Astrocyte of the spinal cord (primary cell): ENCODE measurements at regions not wholly inside any gene's neighbourhood (a gene's known extent, or its start where the extent isn't known, plus 50 kb on each side); places are given as distances from the start of the nearest gene placed in this dataset.

ENCODE experiments used
- DNase-seq: peaks from one replicate; pipeline ENCODE4 v3.0.0; 2011; ENCODE audit warnings: low read depth, low spot score
- H3K4me3 ChIP-seq: 2 replicates; pipeline ENCODE4 v1.5.1; 2011; ENCODE audit warnings: low read depth, mild to moderate bottlenecking, low read length, moderate library complexity
- CTCF ChIP-seq: IDR thresholded peaks from 2 replicates; pipeline ENCODE4 v1.5.1; 2012; ENCODE audit warnings: low read depth, mild to moderate bottlenecking, low read length, inconsistent platforms
- in situ Hi-C: cut with HindIII; loops from 2 replicates; pipeline ENCODE4 v1.10.0; 2017; ENCODE audit warnings: low sequenced_read_pairs

- no peak for DNase-seq
- in situ Hi-C loops, result no loop called here
- no peak for TF ChIP-seq CTCF
- H3K4me3 ChIP-seq, result no peak overlapping the region
Measured at GRCh38 chr15:92533298-92533697, 122.3 kb downstream of the FAM174B start.

GRCh38 chr15:92531406-92531805 is 124.2 kb downstream of the FAM174B start:
- H3K4me3 ChIP-seq, result no peak overlapping the region
- no peak for DNase-seq
- no peak for TF ChIP-seq CTCF
- in situ Hi-C loops, result no loop called here

- no peak overlapping the region for H3K4me3 ChIP-seq
- no peak for DNase-seq
- in situ Hi-C loops, result no loop called here
- TF ChIP-seq CTCF, result no peak
Measured at GRCh38 chr15:92528736-92529135, 126.8 kb downstream of the FAM174B start.

GRCh38 chr15:92527197-92527596 is 128.4 kb downstream of the FAM174B start:
- TF ChIP-seq CTCF, result no peak
- in situ Hi-C loops, result no loop called here
- no peak overlapping the region for H3K4me3 ChIP-seq
- DNase-seq, result peak; percentile 76

- no peak overlapping the region for H3K4me3 ChIP-seq
- no peak for TF ChIP-seq CTCF
- in situ Hi-C loops, result no loop called here
- DNase-seq, result no peak
Measured at GRCh38 chr15:92525758-92526245, 129.8 kb downstream of the FAM174B start.

GRCh38 chr15:92524874-92525565 is 130.6 kb downstream of the FAM174B start:
- no peak for DNase-seq
- TF ChIP-seq CTCF, result no peak
- no peak overlapping the region for H3K4me3 ChIP-seq
- in situ Hi-C loops, result no loop called here
